ENCODE measurements at regions not wholly inside any gene's neighbourhood (a gene's known extent, or its start where the extent isn't known, plus 50 kb on each side); places are given as distances from the start of the nearest gene placed in this dataset.

DNA sequence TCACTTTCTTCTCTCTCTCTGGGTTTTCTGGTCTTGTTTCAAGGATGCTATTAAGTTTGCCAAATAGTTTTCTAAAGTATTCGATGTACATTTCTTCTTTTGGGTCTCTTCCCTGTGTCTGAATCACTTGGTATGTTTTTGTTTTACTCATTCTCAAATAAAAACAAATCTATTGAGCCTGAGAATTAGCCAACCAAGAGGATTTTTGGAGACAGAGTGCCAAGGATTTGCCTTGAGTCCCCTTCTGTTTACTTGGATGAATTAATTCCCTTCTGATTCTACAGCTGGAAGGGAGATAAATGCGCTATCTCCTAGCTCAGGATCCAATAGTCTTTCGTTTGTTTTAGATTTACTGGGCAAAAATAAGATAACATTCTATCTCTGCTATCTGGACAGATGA, 255.5 kb downstream of the SYT10 start:
- TF ChIP-seq, protein P1, sequence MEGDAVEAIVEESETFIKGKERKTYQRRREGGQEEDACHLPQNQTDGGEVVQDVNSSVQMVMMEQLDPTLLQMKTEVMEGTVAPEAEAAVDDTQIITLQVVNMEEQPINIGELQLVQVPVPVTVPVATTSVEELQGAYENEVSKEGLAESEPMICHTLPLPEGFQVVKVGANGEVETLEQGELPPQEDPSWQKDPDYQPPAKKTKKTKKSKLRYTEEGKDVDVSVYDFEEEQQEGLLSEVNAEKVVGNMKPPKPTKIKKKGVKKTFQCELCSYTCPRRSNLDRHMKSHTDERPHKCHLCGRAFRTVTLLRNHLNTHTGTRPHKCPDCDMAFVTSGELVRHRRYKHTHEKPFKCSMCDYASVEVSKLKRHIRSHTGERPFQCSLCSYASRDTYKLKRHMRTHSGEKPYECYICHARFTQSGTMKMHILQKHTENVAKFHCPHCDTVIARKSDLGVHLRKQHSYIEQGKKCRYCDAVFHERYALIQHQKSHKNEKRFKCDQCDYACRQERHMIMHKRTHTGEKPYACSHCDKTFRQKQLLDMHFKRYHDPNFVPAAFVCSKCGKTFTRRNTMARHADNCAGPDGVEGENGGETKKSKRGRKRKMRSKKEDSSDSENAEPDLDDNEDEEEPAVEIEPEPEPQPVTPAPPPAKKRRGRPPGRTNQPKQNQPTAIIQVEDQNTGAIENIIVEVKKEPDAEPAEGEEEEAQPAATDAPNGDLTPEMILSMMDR (IDR thresholded peaks at IDR 0.05): no peak
- TF ChIP-seq POLR2A (IDR thresholded peaks at IDR 0.05): no peak
- no peak for TF ChIP-seq POLR2AphosphoS5 (IDR thresholded peaks at IDR 0.05)
